ENCODE measurements at regions not wholly inside any gene's neighbourhood (a gene's known extent, or its start where the extent isn't known, plus 50 kb on each side); places are given as distances from the start of the nearest gene placed in this dataset.

- TF ChIP-seq MAX (IDR thresholded peaks at IDR 0.05) (no peak), TAF1 (IDR thresholded peaks at IDR 0.05; ENCODE audit: low read depth) (no peak), YY1 (IDR thresholded peaks at IDR 0.05; ENCODE audit: low read depth) (no peak), TEAD4 (IDR thresholded peaks at IDR 0.05) (no peak), TCF12 (IDR thresholded peaks at IDR 0.05; ENCODE audit: low read depth) (no peak)
Measured at GRCh38 chr5:63341442-63341841, 620.8 kb downstream of the HTR1A start.
